Endothelial cell of umbilical vein (primary cell): ENCODE measurements at regions not wholly inside any gene's neighbourhood (a gene's known extent, or its start where the extent isn't known, plus 50 kb on each side); places are given as distances from the start of the nearest gene placed in this dataset.

Experiments used
- BruUV-seq: library from RNA; stranded (reverse); fragments of 400-500 nt; replicated peaks from 2 replicates; lab custom pipeline; 2021; lab: Mats Ljungman, UMichigan
- CTCF ChIA-PET: fragments of 300-600, 350-600 bp; sonication (Branson Sonifier 250); formaldehyde crosslinking; loops from one replicate; lab custom pipeline; 2021; ENCODE audit warnings: antibody characterized with exemption, inconsistent platforms; lab: Charles Lee
- POLR2A ChIA-PET: fragments of 300-600, 350-600 bp; sonication (Branson Sonifier 250); formaldehyde crosslinking; loops from one replicate; lab custom pipeline; 2021; ENCODE audit warnings: antibody characterized with exemption, inconsistent platforms; lab: Charles Lee
- DNase-seq: peaks from one replicate; pipeline ENCODE4 v3.0.0-alpha.2; 2011; ENCODE audit warnings: low read depth, low spot score
- FAIRE-seq: peaks from 2 replicates; lab custom pipeline; 2011; peaks lifted over from hg19 to GRCh38; lab: Jason Lieb, UNC
- H2AFZ ChIP-seq: 2 replicates; pipeline ENCODE4 v1.6.0; 2012; ENCODE audit warnings: low read depth, low read length, control low read depth, inconsistent platforms
- H3K27ac ChIP-seq: 2 replicates; pipeline ENCODE4 v1.5.1; 2011; ENCODE audit warnings: low read depth, mild to moderate bottlenecking, control low read depth, low read length, moderate library complexity; ENCODE audit not compliant: insufficient read depth
- H3K27me3 ChIP-seq, 2 experiments: 2 replicates each; pipeline versions ENCODE4 v1.6.0 to v1.6.1; 2011; ENCODE audit warnings: low read length in 2 of 2, mixed read lengths in 1 of 2; ENCODE audit not compliant: control insufficient read depth in 2 of 2, insufficient read depth in 2 of 2
- H3K36me3 ChIP-seq, 2 experiments: 2 replicates in 1 of 2; 3 replicates in 1 of 2; pipeline ENCODE4 v1.5.1; 2011; ENCODE audit warnings: low read length in 2 of 2, mild to moderate bottlenecking in 1 of 2, moderate library complexity in 1 of 2; ENCODE audit not compliant: control insufficient read depth in 2 of 2, insufficient read depth in 2 of 2; ENCODE audit errors: extremely low read depth in 1 of 2
- H3K4me1 ChIP-seq: 3 replicates; pipeline ENCODE4 v1.5.1; 2011; ENCODE audit warnings: mild to moderate bottlenecking, low read length; ENCODE audit not compliant: control insufficient read depth, insufficient read depth; ENCODE audit errors: extremely low read depth
- H3K4me2 ChIP-seq: 2 replicates; pipeline ENCODE4 v1.6.1; 2011; ENCODE audit warnings: low read length, control low read depth, mixed read lengths; ENCODE audit not compliant: insufficient read depth
- H3K4me3 ChIP-seq, 3 experiments: fragments of 200-600 bp in 1 of 3; sonication (generic), shearing (Covaris generic) in 1 of 3; replicated peaks in 1 of 3; 2 replicates each; pipeline ENCODE4 v1.5.1; 2011 to 2016; ENCODE audit warnings: control low read depth in 3 of 3, low read length in 3 of 3, mild to moderate bottlenecking in 2 of 3, inconsistent platforms in 1 of 3, low read depth in 1 of 3, moderate library complexity in 1 of 3; ENCODE audit not compliant: insufficient read depth in 1 of 3
- H3K79me2 ChIP-seq: 2 replicates; pipeline ENCODE4 v1.6.0; 2012; ENCODE audit warnings: low read length, inconsistent platforms; ENCODE audit not compliant: control insufficient read depth, insufficient read depth
- H3K9ac ChIP-seq: replicated peaks from 2 replicates; pipeline ENCODE3; 2011; ENCODE audit warnings: low read length, control low read depth; ENCODE audit not compliant: insufficient read depth; ENCODE audit errors: extremely low read depth
- H3K9me1 ChIP-seq: replicated peaks from 3 replicates; pipeline ENCODE4 v1.6.0; 2011; ENCODE audit warnings: mild to moderate bottlenecking, low read length; ENCODE audit not compliant: control insufficient read depth, insufficient read depth; ENCODE audit errors: extremely low read depth
- H3K9me3 ChIP-seq: replicated peaks from 2 replicates; pipeline ENCODE4 v1.5.1; 2012; ENCODE audit warnings: low read length, inconsistent platforms; ENCODE audit not compliant: control insufficient read depth, insufficient read depth
- H4K20me1 ChIP-seq: replicated peaks from 2 replicates; pipeline ENCODE3; 2011; ENCODE audit warnings: mild to moderate bottlenecking, low read length; ENCODE audit not compliant: control insufficient read depth, insufficient read depth; ENCODE audit errors: extremely low read depth
- EZH2 ChIP-seq: IDR thresholded peaks from 2 replicates; pipeline ENCODE4 v1.6.1; 2012; ENCODE audit warnings: borderline replicate concordance, low read depth, mild to moderate bottlenecking, moderate library complexity, low read length, inconsistent platforms; ENCODE audit not compliant: severe bottlenecking
- FOS ChIP-seq: IDR thresholded peaks from 2 replicates; pipeline ENCODE4 v1.6.1; 2011; ENCODE audit warnings: mild to moderate bottlenecking, low read length, moderate library complexity, borderline replicate concordance; ENCODE audit not compliant: insufficient read depth
- GATA2 ChIP-seq: IDR thresholded peaks from 2 replicates; pipeline ENCODE4 v1.7.0; 2011; ENCODE audit warnings: low read depth, mild to moderate bottlenecking, moderate library complexity, mixed read lengths, low read length; ENCODE audit not compliant: insufficient read length, insufficient read depth
- JUN ChIP-seq: IDR thresholded peaks from 2 replicates; pipeline ENCODE4 v1.6.1; 2011; ENCODE audit warnings: borderline replicate concordance, low read depth; ENCODE audit not compliant: insufficient read length, insufficient read depth
- POLR2AphosphoS5 ChIP-seq: IDR thresholded peaks from 2 replicates; pipeline ENCODE4 v1.6.1; 2012; ENCODE audit warnings: low read depth, mild to moderate bottlenecking, control low read depth, low read length, moderate library complexity; ENCODE audit not compliant: insufficient read depth
- dilution Hi-C: fragments of 300-500 bp; cut with MboI; formaldehyde crosslinking; loops from one replicate; pipeline ENCODE4 v1.15.0; 2019; ENCODE audit warnings: low sequenced_read_pairs; ENCODE audit not compliant: extremely low pct_ligation_motif_present
- intact Hi-C: fragments of 100-400 bp; cut with micrococcal nuclease; formaldehyde crosslinking; loops from one replicate; pipeline ENCODE4 v1.10.0; 2022
- TF ChIP-seq, protein P1 (sequence below): IDR thresholded peaks from 2 replicates; pipeline ENCODE4 v1.6.1; 2011; ENCODE audit not compliant: insufficient read depth, insufficient read length
- TF ChIP-seq, protein P2 (sequence below), 2 donors: IDR thresholded peaks; 1 replicate in 1 of 2; 2 replicates in 1 of 2; pipeline ENCODE4 v1.5.1; 2011; ENCODE audit warnings: low read length in 2 of 2, mild to moderate bottlenecking in 2 of 2, moderate library complexity in 2 of 2, control low read depth in 1 of 2, inconsistent platforms in 1 of 2, low read depth in 1 of 2; ENCODE audit not compliant: insufficient read depth in 1 of 2; ENCODE audit errors: extremely low read depth in 1 of 2

DNA sequence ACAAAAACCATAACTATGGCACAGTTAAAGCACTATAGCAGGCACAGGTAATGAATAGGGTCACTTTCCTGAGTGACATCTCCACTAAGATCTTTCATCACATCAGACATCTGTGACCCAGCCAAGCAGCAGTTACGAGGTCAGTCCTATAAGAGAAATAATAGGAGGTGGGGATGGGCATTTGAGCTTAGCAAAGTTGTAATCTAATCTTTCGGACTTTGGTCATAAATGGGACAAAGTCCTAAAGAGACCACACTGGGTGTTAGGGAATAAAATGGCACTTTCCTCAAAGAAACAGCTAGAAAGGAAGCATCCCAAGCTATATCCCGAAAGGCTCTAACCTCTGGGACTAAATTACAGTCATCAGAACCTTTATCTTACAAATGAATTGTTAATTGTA, 432.2 kb downstream of the PIK3R1 start:
- Histone ChIP-seq H3K9ac (no peak overlapping the region), H3K27me3 (peaks cover 0 to 2% of the 10 kb centered on the region in 2 experiments), H3K79me2 (no peaks in the 10 kb centered on the region), H3K4me3 (no peak overlapping the region), H3K27ac (no peak overlapping the region), H2AFZ (no peak overlapping the region), H3K4me2 (no peak overlapping the region), H4K20me1 (no peaks in the 10 kb centered on the region), H3K36me3 (no peaks in the 10 kb centered on the region), H3K9me1 (no peaks in the 10 kb centered on the region), H3K4me1 (no peaks in the 10 kb centered on the region), H3K9me3 (no peaks in the 10 kb centered on the region)
- dilution Hi-C loops, result no loop called here
- TF ChIP-seq EZH2, result no peak
- TF ChIP-seq, protein P1, sequence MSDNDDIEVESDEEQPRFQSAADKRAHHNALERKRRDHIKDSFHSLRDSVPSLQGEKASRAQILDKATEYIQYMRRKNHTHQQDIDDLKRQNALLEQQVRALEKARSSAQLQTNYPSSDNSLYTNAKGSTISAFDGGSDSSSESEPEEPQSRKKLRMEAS, result no peak
- no peak for TF ChIP-seq JUN
- TF ChIP-seq FOS, result no peak
- TF ChIP-seq GATA2, result no peak
- no peak for TF ChIP-seq POLR2AphosphoS5
- TF ChIP-seq, protein P2, sequence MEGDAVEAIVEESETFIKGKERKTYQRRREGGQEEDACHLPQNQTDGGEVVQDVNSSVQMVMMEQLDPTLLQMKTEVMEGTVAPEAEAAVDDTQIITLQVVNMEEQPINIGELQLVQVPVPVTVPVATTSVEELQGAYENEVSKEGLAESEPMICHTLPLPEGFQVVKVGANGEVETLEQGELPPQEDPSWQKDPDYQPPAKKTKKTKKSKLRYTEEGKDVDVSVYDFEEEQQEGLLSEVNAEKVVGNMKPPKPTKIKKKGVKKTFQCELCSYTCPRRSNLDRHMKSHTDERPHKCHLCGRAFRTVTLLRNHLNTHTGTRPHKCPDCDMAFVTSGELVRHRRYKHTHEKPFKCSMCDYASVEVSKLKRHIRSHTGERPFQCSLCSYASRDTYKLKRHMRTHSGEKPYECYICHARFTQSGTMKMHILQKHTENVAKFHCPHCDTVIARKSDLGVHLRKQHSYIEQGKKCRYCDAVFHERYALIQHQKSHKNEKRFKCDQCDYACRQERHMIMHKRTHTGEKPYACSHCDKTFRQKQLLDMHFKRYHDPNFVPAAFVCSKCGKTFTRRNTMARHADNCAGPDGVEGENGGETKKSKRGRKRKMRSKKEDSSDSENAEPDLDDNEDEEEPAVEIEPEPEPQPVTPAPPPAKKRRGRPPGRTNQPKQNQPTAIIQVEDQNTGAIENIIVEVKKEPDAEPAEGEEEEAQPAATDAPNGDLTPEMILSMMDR (IDR thresholded peaks at IDR 0.05; ENCODE audit: extremely low read depth in 1 of 2, insufficient read depth in 1 of 2, low read depth in 1 of 2, low read length in 2 of 2), result no peak
- FAIRE-seq (no peak), DNase-seq (no peak)
- no TSS peak for BruUV-seq
- intact Hi-C loops, result no loop called here
- ChIA-PET CTCF (interaction anchor here (1.0 kb wide), 1 partner anchor 11 kb away, joined by 3 read pairs; no protein-coding TSS in a partner anchor), POLR2A (no interaction called here)
